ENCODE measurements at regions not wholly inside any gene's neighbourhood (a gene's known extent, or its start where the extent isn't known, plus 50 kb on each side); places are given as distances from the start of the nearest gene placed in this dataset.

DNA sequence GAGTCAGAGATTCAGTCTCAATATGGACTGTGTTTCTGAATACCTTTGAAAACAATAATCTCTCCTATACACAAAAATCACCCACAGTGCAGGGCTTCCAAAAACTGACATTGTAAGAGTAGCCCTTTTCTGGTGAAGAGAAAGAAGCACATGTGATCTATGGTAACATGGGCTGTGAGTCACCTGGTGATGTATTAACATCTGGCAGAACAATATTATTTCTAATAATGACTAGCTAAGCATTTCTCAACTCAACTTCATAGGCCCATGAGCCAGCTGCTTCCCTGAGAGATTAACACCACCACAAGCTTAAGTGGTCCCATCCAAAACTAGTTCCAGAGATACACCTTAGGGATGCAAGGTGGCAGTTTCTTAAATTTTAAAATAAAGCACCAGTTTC is 331.0 kb upstream of the NRP1 start:
- Histone ChIP-seq H3K9me3 (peaks cover 0 to 5% of the 10 kb centered on the region in 2 donors), H3K36me3 (no peaks in the 10 kb centered on the region), H3K27me3 (no peaks in the 10 kb centered on the region), H3K4me1 (peaks cover 0 to 11% of the 10 kb centered on the region in 2 donors), H3K27ac (no peak overlapping the region), H3K4me3 (no peak overlapping the region)
- TF ChIP-seq, protein P1, sequence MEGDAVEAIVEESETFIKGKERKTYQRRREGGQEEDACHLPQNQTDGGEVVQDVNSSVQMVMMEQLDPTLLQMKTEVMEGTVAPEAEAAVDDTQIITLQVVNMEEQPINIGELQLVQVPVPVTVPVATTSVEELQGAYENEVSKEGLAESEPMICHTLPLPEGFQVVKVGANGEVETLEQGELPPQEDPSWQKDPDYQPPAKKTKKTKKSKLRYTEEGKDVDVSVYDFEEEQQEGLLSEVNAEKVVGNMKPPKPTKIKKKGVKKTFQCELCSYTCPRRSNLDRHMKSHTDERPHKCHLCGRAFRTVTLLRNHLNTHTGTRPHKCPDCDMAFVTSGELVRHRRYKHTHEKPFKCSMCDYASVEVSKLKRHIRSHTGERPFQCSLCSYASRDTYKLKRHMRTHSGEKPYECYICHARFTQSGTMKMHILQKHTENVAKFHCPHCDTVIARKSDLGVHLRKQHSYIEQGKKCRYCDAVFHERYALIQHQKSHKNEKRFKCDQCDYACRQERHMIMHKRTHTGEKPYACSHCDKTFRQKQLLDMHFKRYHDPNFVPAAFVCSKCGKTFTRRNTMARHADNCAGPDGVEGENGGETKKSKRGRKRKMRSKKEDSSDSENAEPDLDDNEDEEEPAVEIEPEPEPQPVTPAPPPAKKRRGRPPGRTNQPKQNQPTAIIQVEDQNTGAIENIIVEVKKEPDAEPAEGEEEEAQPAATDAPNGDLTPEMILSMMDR (IDR thresholded peaks at IDR 0.05) = no peak
- no peak for DNase-seq (ENCODE audit: low spot score)

DNA sequence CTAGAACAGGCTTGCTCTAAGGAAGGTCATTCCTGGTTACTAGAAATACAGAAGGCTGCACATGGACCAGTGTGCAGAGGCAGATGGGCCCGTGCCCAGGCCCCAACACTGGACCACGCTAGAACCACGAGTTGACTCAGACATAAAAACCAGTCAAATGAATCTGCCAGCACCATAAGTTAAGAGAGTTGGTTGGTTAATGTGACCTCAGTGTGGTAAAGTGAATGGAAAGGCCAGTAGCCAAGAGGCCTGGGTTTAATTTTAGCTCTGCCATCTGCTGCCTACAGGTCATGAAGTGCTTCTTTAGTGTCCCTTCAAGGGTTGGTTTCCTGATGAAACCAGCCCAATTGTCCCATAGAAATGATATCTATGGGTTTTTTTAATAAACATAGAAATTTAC is 329.6 kb upstream of the NRP1 start:
- Histone ChIP-seq H3K4me1 (peaks cover 0 to 11% of the 10 kb centered on the region in 2 donors), H3K36me3 (no peaks in the 10 kb centered on the region), H3K4me3 (no peak overlapping the region), H3K27ac (no peak overlapping the region), H3K27me3 (no peaks in the 10 kb centered on the region), H3K9me3 (peaks cover 0 to 5% of the 10 kb centered on the region in 2 donors)
- TF ChIP-seq, protein P1 (IDR thresholded peaks at IDR 0.05) = no peak
- DNase-seq (ENCODE audit: low spot score) = no peak

DNA sequence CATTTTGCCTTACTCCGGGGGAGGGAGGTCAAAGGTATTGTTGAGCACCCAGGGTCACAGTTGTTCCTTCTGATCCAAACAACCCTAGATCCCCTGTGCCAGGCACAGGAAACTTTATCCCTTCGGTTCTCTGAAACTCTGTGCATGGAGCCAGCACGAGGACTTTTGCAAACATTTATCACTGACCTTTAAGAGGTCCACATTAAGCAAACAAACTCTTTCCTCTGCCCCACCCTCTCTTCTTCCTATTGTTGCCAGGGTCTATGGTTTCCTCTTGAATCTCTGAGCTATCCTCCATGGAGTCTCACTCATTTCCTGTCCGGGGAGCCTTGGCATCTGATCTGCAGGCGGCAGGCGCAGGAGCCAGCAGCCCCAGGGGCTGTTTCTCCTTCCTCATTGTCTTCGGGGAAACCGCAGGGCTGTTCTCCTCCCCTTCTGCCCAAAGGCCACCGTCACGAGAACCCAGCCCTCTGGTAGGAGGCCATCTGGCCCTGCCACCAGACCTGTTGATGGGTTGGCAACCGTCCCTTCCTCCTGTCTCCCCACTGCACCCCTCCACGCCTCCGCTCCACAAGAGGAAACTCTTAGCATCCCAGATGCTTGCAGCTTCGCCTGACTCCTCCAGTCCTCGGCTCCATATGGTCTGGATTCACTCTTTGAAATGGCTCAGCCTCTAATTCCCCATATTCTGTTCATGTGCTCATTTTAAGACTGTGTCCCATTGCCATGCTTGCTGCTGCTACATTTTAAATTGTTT is 327.3 kb upstream of the NRP1 start:
- peak overlapping the region in 1 of 2 donors; percentile 13 for H3K4me3 ChIP-seq
- DNase-seq (ENCODE audit: low spot score) = peak; percentile 80

DNA sequence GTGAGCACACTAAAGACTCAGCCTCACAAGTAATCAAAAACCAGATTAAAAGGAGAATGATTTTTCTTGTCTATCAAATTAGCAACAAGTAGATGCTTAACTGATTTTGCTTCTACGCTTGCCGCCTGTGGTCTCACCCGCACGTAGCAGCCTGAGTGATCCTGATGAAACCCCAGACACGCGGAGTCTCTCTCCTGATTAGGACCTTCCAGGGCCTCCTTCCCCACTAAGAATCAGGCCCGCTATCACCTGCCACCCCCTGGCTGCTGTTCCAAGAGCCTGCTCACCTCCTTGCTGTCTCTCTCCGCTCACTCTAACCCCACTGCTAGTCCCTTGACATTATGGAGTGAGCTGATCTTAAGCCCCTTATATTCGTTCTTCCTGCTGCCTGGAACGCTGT is 325.9 kb upstream of the NRP1 start:
- no peak for DNase-seq (ENCODE audit: low spot score)
- H3K4me1 ChIP-seq = peaks cover 0 to 18% of the 10 kb centered on the region in 2 donors
- no peaks in the 10 kb centered on the region for H3K36me3 ChIP-seq
- peaks cover 0 to 5% of the 10 kb centered on the region in 2 donors for H3K9me3 ChIP-seq
- H3K27me3 ChIP-seq = no peaks in the 10 kb centered on the region
- no peak overlapping the region for H3K4me3 ChIP-seq
- H3K27ac ChIP-seq = no peak overlapping the region
- TF ChIP-seq, protein P1 (IDR thresholded peaks at IDR 0.05) = no peak

More for the DNA sequence above, 327.3 kb upstream of the NRP1 start:
- Histone ChIP-seq H3K27me3 (no peaks in the 10 kb centered on the region), H3K36me3 (no peaks in the 10 kb centered on the region), H3K27ac (peak overlapping the region; percentile 2 to 39), H3K9me3 (peaks cover 0 to 5% of the 10 kb centered on the region in 2 donors), H3K4me1 (peaks cover 0 to 18% of the 10 kb centered on the region in 2 donors)
- TF ChIP-seq, protein P1 (IDR thresholded peaks at IDR 0.05) = no peak

DNA sequence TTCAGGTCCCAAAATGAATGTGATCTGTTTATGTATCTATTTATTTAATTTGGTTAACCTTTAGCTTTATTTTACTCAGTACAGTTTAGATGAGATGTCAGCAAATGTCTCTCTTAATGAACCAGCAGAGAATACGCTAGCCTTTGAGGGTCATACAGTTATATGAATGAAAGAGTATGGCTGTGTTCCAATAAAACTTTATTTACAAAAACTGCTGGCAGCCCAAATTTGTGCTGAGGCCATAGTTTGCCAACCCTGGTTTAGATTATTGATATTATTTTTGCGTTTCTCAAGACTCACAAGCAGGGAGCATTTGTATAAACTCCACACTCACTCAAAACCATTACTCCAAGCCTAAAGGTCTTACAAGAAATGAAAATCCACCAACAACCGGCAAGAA is 323.4 kb upstream of the NRP1 start:
- no peak overlapping the region for H3K27ac ChIP-seq
- no peaks in the 10 kb centered on the region for H3K27me3 ChIP-seq
- peaks cover 0 to 6% of the 10 kb centered on the region in 2 donors for H3K9me3 ChIP-seq
- TF ChIP-seq, protein P1 (IDR thresholded peaks at IDR 0.05) = no peak
- no peak for DNase-seq (ENCODE audit: low spot score)
- H3K36me3 ChIP-seq = no peaks in the 10 kb centered on the region
- no peak overlapping the region for H3K4me3 ChIP-seq
- peaks cover 0 to 18% of the 10 kb centered on the region in 2 donors for H3K4me1 ChIP-seq

All from right atrium auricular region (tissue), 2 donors.